OCI-LY7 (cell line): ENCODE measurements at regions not wholly inside any gene's neighbourhood (a gene's known extent, or its start where the extent isn't known, plus 50 kb on each side); places are given as distances from the start of the nearest gene placed in this dataset.

Source experiments
- BruUV-seq: library from RNA; stranded (reverse); fragments of 400-500 nt; replicated peaks from 2 replicates; lab custom pipeline; 2021; lab: Mats Ljungman, UMichigan
- CTCF ChIA-PET: fragments of 300-600 bp; sonication (Branson Sonifier 250); formaldehyde crosslinking; loops from one replicate; lab custom pipeline; 2022; ENCODE audit warnings: antibody characterized with exemption; ENCODE audit not compliant: unreplicated experiment; lab: Charles Lee
- POLR2A ChIA-PET: fragments of 300-600 bp; sonication (Branson Sonifier 250); formaldehyde crosslinking; loops from one replicate; lab custom pipeline; 2022; ENCODE audit warnings: antibody characterized with exemption; lab: Charles Lee
- DNase-seq: peaks from one replicate; pipeline ENCODE4 v3.0.0-alpha.2; 2015; ENCODE audit warnings: low spot score
- H2AFZ ChIP-seq: fragments of 200-600 bp; sonication (generic), shearing (Covaris generic); 2 replicates; pipeline ENCODE4 v1.6.1; 2014; ENCODE audit warnings: mild to moderate bottlenecking, antibody characterized with exemption, low read length, moderate library complexity
- H3K27ac ChIP-seq: fragments of 200-600 bp; sonication (generic); 2 replicates; pipeline ENCODE4 v1.5.1; 2014; ENCODE audit warnings: mixed run types, low read depth, mild to moderate bottlenecking, moderate library complexity, low read length, inconsistent platforms; ENCODE audit not compliant: poor library complexity, severe bottlenecking
- H3K36me3 ChIP-seq: fragments of 200-600 bp; sonication (generic); 2 replicates; pipeline ENCODE4 v1.6.1; 2014; ENCODE audit warnings: mild to moderate bottlenecking, antibody characterized with exemption, low read length, moderate library complexity, mixed read lengths; ENCODE audit not compliant: insufficient read depth
- H3K4me1 ChIP-seq: fragments of 200-600 bp; sonication (generic); 2 replicates; pipeline ENCODE4 v1.5.1; 2014; ENCODE audit warnings: mild to moderate bottlenecking, low read length; ENCODE audit not compliant: insufficient read depth, poor library complexity, severe bottlenecking
- H3K4me2 ChIP-seq: fragments of 200-600 bp; sonication (generic); 2 replicates; pipeline ENCODE4 v1.6.1; 2014; ENCODE audit warnings: mild to moderate bottlenecking, low read length
- H3K4me3 ChIP-seq: fragments of 200-600 bp; sonication (generic); 2 replicates; pipeline ENCODE4 v1.5.1; 2014; ENCODE audit warnings: mild to moderate bottlenecking, low read depth, low read length; ENCODE audit not compliant: poor library complexity, severe bottlenecking
- H3K79me2 ChIP-seq: fragments of 200-600 bp; sonication (generic); 2 replicates; pipeline ENCODE4 v1.6.1; 2016; ENCODE audit warnings: low read depth, mild to moderate bottlenecking, low read length, moderate library complexity, mixed read lengths; ENCODE audit not compliant: insufficient read depth
- H3K9me2 ChIP-seq: fragments of 200-600 bp; sonication (generic); 2 replicates; pipeline ENCODE4 v1.6.1; 2016; ENCODE audit warnings: mild to moderate bottlenecking, low read length, mixed read lengths; ENCODE audit not compliant: insufficient read depth
- H3K9me3 ChIP-seq: fragments of 200-600 bp; sonication (generic); 2 replicates; pipeline ENCODE4 v1.6.1; 2014; ENCODE audit warnings: mild to moderate bottlenecking, mixed run types, low read length, mixed read lengths
- H4K20me1 ChIP-seq: fragments of 200-600 bp; sonication (generic); 2 replicates; pipeline ENCODE4 v1.6.1; 2014; ENCODE audit warnings: mild to moderate bottlenecking, antibody characterized with exemption, low read length, moderate library complexity, mixed read lengths; ENCODE audit not compliant: insufficient read depth
- EZH2phosphoT487 ChIP-seq: fragments of 200-600 bp; sonication (generic); IDR thresholded peaks from 2 replicates; pipeline ENCODE4 v1.6.1; 2018; ENCODE audit warnings: low read depth, borderline replicate concordance, mild to moderate bottlenecking, mixed run types, antibody characterized with exemption, low read length, moderate library complexity, mixed read lengths
- intact Hi-C: fragments of 100-400 bp; cut with micrococcal nuclease; formaldehyde crosslinking; loops from one replicate; pipeline ENCODE4 v1.10.0; 2022; ENCODE audit not compliant: unreplicated experiment
- TF ChIP-seq, protein P1 (sequence below): fragments of 200-600 bp; sonication (generic); conservative IDR thresholded peaks from 2 replicates; pipeline ENCODE4 v1.5.1; 2014; ENCODE audit warnings: mild to moderate bottlenecking, antibody characterized with exemption, low read length, moderate library complexity, mixed read lengths

DNA sequence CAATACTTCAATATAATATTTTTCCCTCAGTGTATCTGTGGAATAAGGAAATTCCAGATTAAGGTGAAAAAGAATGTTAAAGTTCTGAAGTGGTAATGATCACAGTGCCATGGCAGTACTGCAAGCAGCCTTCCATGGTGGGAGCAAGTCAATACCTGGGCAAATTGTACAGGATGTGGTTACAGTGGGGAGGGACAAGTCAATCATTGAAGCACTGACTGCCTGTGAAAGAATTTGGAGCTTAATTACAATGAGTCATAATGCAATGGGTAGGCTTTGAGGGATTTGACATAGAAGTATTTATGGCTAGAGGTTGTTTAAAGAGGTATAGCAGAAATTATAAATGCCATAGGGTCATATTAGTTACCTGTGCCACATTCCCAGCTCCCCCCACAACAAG is 786.5 kb upstream of the ACO1 start:
- H3K9me2 ChIP-seq, result no peaks in the 10 kb centered on the region
- ChIA-PET CTCF (no interaction called here), POLR2A (interaction anchor here (1.5 kb wide), 1 partner anchor 31 kb away, joined by 3 read pairs; no protein-coding TSS in a partner anchor)
- no peak overlapping the region for H3K4me2 ChIP-seq
- intact Hi-C loops, result no loop called here
- H3K9me3 ChIP-seq, result no peaks in the 10 kb centered on the region
- TF ChIP-seq EZH2phosphoT487, result no peak
- TF ChIP-seq, protein P1, sequence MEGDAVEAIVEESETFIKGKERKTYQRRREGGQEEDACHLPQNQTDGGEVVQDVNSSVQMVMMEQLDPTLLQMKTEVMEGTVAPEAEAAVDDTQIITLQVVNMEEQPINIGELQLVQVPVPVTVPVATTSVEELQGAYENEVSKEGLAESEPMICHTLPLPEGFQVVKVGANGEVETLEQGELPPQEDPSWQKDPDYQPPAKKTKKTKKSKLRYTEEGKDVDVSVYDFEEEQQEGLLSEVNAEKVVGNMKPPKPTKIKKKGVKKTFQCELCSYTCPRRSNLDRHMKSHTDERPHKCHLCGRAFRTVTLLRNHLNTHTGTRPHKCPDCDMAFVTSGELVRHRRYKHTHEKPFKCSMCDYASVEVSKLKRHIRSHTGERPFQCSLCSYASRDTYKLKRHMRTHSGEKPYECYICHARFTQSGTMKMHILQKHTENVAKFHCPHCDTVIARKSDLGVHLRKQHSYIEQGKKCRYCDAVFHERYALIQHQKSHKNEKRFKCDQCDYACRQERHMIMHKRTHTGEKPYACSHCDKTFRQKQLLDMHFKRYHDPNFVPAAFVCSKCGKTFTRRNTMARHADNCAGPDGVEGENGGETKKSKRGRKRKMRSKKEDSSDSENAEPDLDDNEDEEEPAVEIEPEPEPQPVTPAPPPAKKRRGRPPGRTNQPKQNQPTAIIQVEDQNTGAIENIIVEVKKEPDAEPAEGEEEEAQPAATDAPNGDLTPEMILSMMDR, result no peak
- H3K4me1 ChIP-seq, result no peaks in the 10 kb centered on the region
- BruUV-seq, result no TSS peak
- no peaks in the 10 kb centered on the region for H4K20me1 ChIP-seq
- no peak overlapping the region for H3K27ac ChIP-seq
- no peaks in the 10 kb centered on the region for H3K36me3 ChIP-seq
- DNase-seq, result no peak
- H2AFZ ChIP-seq, result no peak overlapping the region
- H3K79me2 ChIP-seq, result no peaks in the 10 kb centered on the region
- no peak overlapping the region for H3K4me3 ChIP-seq

DNA sequence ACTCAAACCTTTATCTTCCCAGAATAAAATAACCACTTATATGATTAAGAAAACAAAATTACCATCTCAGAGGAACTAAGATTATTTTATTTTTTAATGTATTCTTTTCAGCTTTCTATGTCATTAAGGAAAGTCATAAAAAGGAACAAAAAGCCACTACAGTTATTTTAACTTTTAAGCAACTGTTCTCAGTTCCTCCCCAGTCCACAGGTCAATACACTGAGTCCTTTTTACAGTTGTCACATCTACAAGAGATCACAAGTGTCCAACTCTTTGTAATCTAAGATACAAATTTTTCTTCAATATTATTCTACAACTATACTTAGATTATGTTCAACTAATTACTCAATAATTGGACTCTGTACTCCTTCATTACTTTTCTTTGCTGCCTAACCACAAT is 782.8 kb upstream of the ACO1 start:
- H3K9me2 ChIP-seq, result no peaks in the 10 kb centered on the region
- H4K20me1 ChIP-seq, result no peaks in the 10 kb centered on the region
- H3K4me3 ChIP-seq, result no peak overlapping the region
- TF ChIP-seq, protein P1, result no peak
- no peak for TF ChIP-seq EZH2phosphoT487
- intact Hi-C loops, result no loop called here
- POLR2A ChIA-PET, result no interaction called here
- H3K4me1 ChIP-seq, result no peaks in the 10 kb centered on the region
- no peak for DNase-seq
- H3K4me2 ChIP-seq, result no peak overlapping the region
- CTCF ChIA-PET, result no interaction called here
- H3K36me3 ChIP-seq, result no peaks in the 10 kb centered on the region
- BruUV-seq, result no TSS peak
- H2AFZ ChIP-seq, result no peak overlapping the region
- H3K27ac ChIP-seq, result no peak overlapping the region
- H3K9me3 ChIP-seq, result no peaks in the 10 kb centered on the region
- no peaks in the 10 kb centered on the region for H3K79me2 ChIP-seq

DNA sequence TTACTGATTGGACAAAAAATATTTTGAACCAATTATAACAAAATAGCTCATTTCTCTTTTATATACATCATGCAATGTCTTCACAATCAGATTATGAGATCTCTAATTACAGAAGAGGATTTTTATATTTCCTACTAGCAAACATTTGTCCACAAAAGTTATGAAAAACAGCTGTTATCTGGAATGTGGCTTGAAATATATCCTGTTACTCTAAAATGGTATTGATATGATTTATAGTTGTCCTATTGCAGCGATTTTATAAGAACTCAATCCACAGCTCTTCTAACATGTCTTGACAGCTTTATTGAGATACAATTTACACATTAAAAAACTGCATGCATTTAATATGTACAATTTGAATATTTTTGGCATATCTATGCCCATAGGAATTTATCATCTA is 779.9 kb upstream of the ACO1 start:
- TF ChIP-seq EZH2phosphoT487, result no peak
- TF ChIP-seq, protein P1, result no peak
- Histone ChIP-seq H3K9me3 (no peaks in the 10 kb centered on the region), H3K4me2 (no peak overlapping the region), H3K36me3 (no peaks in the 10 kb centered on the region), H3K27ac (no peak overlapping the region), H4K20me1 (no peaks in the 10 kb centered on the region), H3K79me2 (no peaks in the 10 kb centered on the region), H3K9me2 (no peaks in the 10 kb centered on the region), H3K4me1 (no peaks in the 10 kb centered on the region), H2AFZ (no peak overlapping the region), H3K4me3 (no peak overlapping the region)
- CTCF ChIA-PET, result no interaction called here
- POLR2A ChIA-PET, result no interaction called here
- DNase-seq, result no peak
- intact Hi-C loops, result no loop called here
- BruUV-seq, result no TSS peak
